ENCODE measurements at regions not wholly inside any gene's neighbourhood (a gene's known extent, or its start where the extent isn't known, plus 50 kb on each side); places are given as distances from the start of the nearest gene placed in this dataset.

DNA sequence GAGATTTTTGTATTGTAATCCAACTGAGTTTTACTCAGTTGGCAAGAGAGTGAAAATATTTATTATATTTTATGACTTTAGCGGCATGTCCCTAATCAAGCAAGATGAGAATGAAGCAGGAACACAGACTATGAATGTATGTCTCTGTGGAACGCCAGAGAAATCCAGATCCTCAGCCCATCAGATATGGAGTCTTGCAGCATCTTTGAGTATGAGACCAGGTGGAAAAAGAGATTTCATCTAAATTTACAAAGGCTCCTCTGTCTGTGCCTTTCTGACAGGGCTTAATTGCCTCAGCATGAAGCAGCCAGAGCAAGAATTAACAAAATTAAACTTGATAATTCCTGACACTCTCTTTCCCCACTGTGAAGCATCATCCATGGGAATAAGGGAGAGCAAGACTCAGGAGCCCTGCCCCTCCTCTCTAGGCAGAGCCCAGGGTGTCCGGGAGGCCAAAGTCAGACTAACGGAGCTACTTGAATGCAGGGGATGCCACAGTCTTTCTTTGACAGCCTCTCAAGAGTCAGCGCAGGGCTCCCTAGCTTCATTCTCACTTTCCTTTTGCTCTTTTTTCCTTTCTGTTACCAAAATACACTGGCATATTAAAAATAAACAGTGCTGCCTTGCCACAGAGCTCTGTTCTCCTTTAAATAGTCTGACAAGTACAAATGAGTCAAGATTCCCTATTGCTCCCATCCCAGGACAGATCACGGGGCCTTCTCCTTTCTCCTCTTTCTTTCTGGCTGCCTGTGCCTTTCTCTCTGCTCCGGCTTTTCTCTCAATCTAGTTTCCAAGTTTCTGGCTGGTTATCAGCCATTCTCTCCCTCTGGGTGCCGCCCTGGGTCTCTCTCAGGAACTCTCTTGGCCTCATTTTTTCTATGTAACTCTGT is 132.2 kb upstream of the INHBA start:
- no peak for FAIRE-seq
- ChIA-PET RAD21 (ENCODE audit: unreplicated experiment) (interaction anchor here (1.0 to 2.1 kb wide), 3 partner anchors 16 to 47 kb away, joined by 3 to 6 read pairs (median 3); no protein-coding TSS in a partner anchor), POLR2A (interaction anchor here (1.5 kb wide), 1 partner anchor 9 kb away, joined by 3 read pairs; no protein-coding TSS in a partner anchor)

More for the DNA sequence above, 132.2 kb upstream of the INHBA start:
- no peaks in the 10 kb centered on the region for H3K79me2 ChIP-seq (ENCODE audit: control insufficient read depth, insufficient read depth, low read length)
- no peak overlapping the region for H3K9ac ChIP-seq (ENCODE audit: control insufficient read depth, insufficient read depth, low read length)
- in situ Hi-C loops (cut with MboI): no loop called here
- H3K4me3 ChIP-seq: no peak overlapping the region
- H3K4me1 ChIP-seq (ENCODE audit: control insufficient read depth, insufficient read depth, low read length): no peaks in the 10 kb centered on the region
- TF ChIP-seq SUPT20H (IDR thresholded peaks at IDR 0.05; ENCODE audit: borderline replicate concordance, control insufficient read depth, low read depth, low read length) (no peak), LARP7 (IDR thresholded peaks at IDR 0.05) (no peak), MYB (IDR thresholded peaks at IDR 0.05; ENCODE audit: borderline replicate concordance, low read depth, low read length) (no peak), SUZ12 (IDR thresholded peaks at IDR 0.05; ENCODE audit: unreplicated experiment) (no peak), ETV6 (conservative IDR thresholded peaks at IDR 0.05 in 1 of 2, IDR thresholded peaks at IDR 0.05 in 1 of 2; ENCODE audit: borderline replicate concordance in 1 of 2, low read depth in 1 of 2) (no peak)
- TF ChIP-seq, protein P1, sequence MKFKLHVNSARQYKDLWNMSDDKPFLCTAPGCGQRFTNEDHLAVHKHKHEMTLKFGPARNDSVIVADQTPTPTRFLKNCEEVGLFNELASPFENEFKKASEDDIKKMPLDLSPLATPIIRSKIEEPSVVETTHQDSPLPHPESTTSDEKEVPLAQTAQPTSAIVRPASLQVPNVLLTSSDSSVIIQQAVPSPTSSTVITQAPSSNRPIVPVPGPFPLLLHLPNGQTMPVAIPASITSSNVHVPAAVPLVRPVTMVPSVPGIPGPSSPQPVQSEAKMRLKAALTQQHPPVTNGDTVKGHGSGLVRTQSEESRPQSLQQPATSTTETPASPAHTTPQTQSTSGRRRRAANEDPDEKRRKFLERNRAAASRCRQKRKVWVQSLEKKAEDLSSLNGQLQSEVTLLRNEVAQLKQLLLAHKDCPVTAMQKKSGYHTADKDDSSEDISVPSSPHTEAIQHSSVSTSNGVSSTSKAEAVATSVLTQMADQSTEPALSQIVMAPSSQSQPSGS (IDR thresholded peaks at IDR 0.05; ENCODE audit: low read length): no peak
- H3K4me2 ChIP-seq (ENCODE audit: control insufficient read depth, insufficient read depth): no peak overlapping the region
- no TSS peak for BruUV-seq (replicated peaks)
- ATAC-seq: no peak
- WGBS (ENCODE audit: insufficient coverage, insufficient replicate concordance, low lambda C conversion rate, missing lambda C conversion rate): 81% methylated on average over 8 of the region's 8 CpGs
- no peak for DNase-seq (ENCODE audit: low read depth, low spot score)
- no peaks in the 10 kb centered on the region for H3K36me3 ChIP-seq (ENCODE audit: control insufficient read depth in 2 of 2, insufficient read depth in 2 of 2, low read length in 1 of 2)
- intact Hi-C loops (cut with micrococcal nuclease; ENCODE audit: unreplicated experiment): no loop called here
- ChIA-PET CTCF (interaction anchor here (0.8 to 1.1 kb wide), 2 partner anchors 8 to 26 kb away, joined by 3 to 4 read pairs; no protein-coding TSS in a partner anchor), SMC1A (ENCODE audit: uncharacterized antibody, unreplicated experiment) (interaction anchor here (0.7 to 1.4 kb wide), 2 partner anchors 22 to 25 kb away, joined by 3 read pairs; no protein-coding TSS in a partner anchor)
- H4K20me1 ChIP-seq (ENCODE audit: control insufficient read depth, insufficient read depth): no peaks in the 10 kb centered on the region
- H3K9me3 ChIP-seq (replicated peaks; ENCODE audit: control insufficient read depth, insufficient read depth, low read length): peaks cover 4% of the 10 kb centered on the region; the same call in 2 of the 3 replicates
- no peaks in the 10 kb centered on the region for H3K27me3 ChIP-seq (replicated peaks in 1 of 2; ENCODE audit: control insufficient read depth in 2 of 2, insufficient read depth in 2 of 2, low read length in 1 of 2)
- no peak overlapping the region; the same call in 1 of the 2 replicates for H2AFZ ChIP-seq (ENCODE audit: control insufficient read depth, low read depth, low read length)
- no peak overlapping the region for H3K27ac ChIP-seq (ENCODE audit: control insufficient read depth, insufficient read depth)
